Adrenal gland (tissue), 9 donors: ENCODE measurements at regions not wholly inside any gene's neighbourhood (a gene's known extent, or its start where the extent isn't known, plus 50 kb on each side); places are given as distances from the start of the nearest gene placed in this dataset.

Source experiments
- DNase-seq, 7 donors: peaks; one replicate each; pipeline ENCODE4 v3.0.0-alpha.2; 2019 to 2020
- H3K27ac ChIP-seq, 5 donors: fragments of 200-600 bp; sonication (generic) in 4 of 5; 1 replicate in 3 of 5; 2 replicates in 2 of 5; pipeline versions ENCODE4 v1.5.1 to v1.8.0; 2016 to 2020; ENCODE audit warnings: mild to moderate bottlenecking in 1 of 5
- H3K27me3 ChIP-seq: fragments of 200-600 bp; 2 replicates; pipeline ENCODE4 v1.8.0; 2021
- H3K36me3 ChIP-seq, 2 donors: fragments of 200-600 bp; replicated peaks in 1 of 2; 1 replicate in 1 of 2; 2 replicates in 1 of 2; pipeline versions ENCODE4 v1.5.1 to v1.8.0; 2018 to 2022
- H3K4me1 ChIP-seq, 2 donors: fragments of 200-600 bp; replicated peaks in 1 of 2; 1 replicate in 1 of 2; 2 replicates in 1 of 2; pipeline versions ENCODE4 v1.5.1 to v1.8.0; 2018 to 2021
- H3K4me3 ChIP-seq, 4 donors: fragments of 200-600 bp; sonication (generic) in 3 of 4; one replicate each; pipeline ENCODE4 v1.5.1; 2016 to 2018
- H3K9me3 ChIP-seq, 3 donors: fragments of 200-600 bp; sonication (generic) in 1 of 3; replicated peaks in 1 of 3; 1 replicate in 2 of 3; 2 replicates in 1 of 3; pipeline versions ENCODE4 v1.5.1 to v1.8.0; 2016 to 2021
- CTCF ChIP-seq, 6 experiments: fragments of 450-650 bp in 4 of 6; fragments of 200-600 bp in 2 of 6; sonication (generic) in 1 of 6; IDR thresholded peaks; 1 replicate in 5 of 6; 2 replicates in 1 of 6; pipeline versions ENCODE4 v1.5.1 to v1.8.0; 2016 to 2021; ENCODE audit warnings: antibody characterized with exemption in 6 of 6, mild to moderate bottlenecking in 2 of 6, moderate library complexity in 1 of 6
- POLR2A ChIP-seq, 2 donors: fragments of 450-650 bp; IDR thresholded peaks; one replicate each; pipeline ENCODE4 v1.6.1; 2017; ENCODE audit warnings: antibody characterized with exemption in 2 of 2, mild to moderate bottlenecking in 2 of 2, moderate library complexity in 1 of 2
- WGBS, 4 donors: extraction: QIAGEN DNeasy Blood & Tissue Kit in 2 of 4; methylation state at CpG; one replicate each; pipeline versions ENCODE4 v1.1.5 to v1.1.7; 2013 to 2017; 5-methylcytosine and 5-hydroxymethylcytosine counted together
- intact Hi-C, 2 donors: fragments of 100-400 bp; cut with DNase I; formaldehyde crosslinking; loops; one replicate each; pipeline versions ENCODE4 v1.14.1 to v1.15.0; 2022 to 2023
- microRNA-seq, 3 donors: library from miRNA; unstranded; fragments of <30 nt; microRNA quantifications; one replicate each; pipeline ENCODE4, GENCODE V29; 2017 to 2020
- small RNA-seq, 2 donors: library from RNA; depleted of rRNA; stranded (forward); fragments of <200 nt; gene quantifications; one replicate each; pipeline ENCODE3, GENCODE V24; 2016
- donor health status: healthy with polysubstance abuse.
- donor health status: Bipolar disorder and iron deficiency.
- donor health status: DM: yes; HTN: yes; CAD: no.
- donor health status: DM: no; HTN: no; CAD: no.
- donor health status: DM: no; HTN: no; CAD: no.

DNA sequence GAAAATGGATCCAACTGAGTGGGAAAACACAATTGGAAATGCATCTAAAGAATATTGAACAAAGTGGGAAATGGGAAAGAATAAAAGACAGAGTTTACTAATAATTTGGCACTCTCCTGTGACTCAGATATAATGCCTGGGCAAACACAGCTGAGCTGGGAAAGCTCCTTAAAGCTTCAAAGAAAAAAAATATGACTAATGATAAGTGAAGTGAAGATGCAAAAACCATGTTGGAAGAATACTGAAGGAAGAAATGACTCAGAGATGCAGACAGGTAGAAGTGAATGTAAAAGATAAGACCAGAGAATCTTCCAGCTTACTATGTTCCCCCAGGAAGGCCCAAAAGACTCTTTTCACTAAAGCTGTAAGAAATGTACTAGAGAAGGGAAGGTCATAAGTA is 62.4 kb upstream of the FOXG1 start:
- TF ChIP-seq POLR2A (IDR thresholded peaks at IDR 0.05) (no peak), CTCF (IDR thresholded peaks at IDR 0.05) (no peak)
- no peaks in the 10 kb centered on the region for H3K4me1 ChIP-seq
- no peaks in the 10 kb centered on the region for H3K36me3 ChIP-seq
- intact Hi-C loops: no loop called here
- no peaks in the 10 kb centered on the region for H3K9me3 ChIP-seq
- H3K4me3 ChIP-seq: no peak overlapping the region
- no peaks in the 10 kb centered on the region for H3K27me3 ChIP-seq
- no peak for DNase-seq
- H3K27ac ChIP-seq: no peak overlapping the region

GRCh38 chr14:28707814-28708213 is 58.8 kb upstream of the FOXG1 start:
- intact Hi-C loops: no loop called here
- TF ChIP-seq POLR2A (IDR thresholded peaks at IDR 0.05) (no peak), CTCF (IDR thresholded peaks at IDR 0.05) (no peak)
- Histone ChIP-seq H3K9me3 (no peaks in the 10 kb centered on the region), H3K27me3 (no peaks in the 10 kb centered on the region), H3K4me3 (no peak overlapping the region), H3K27ac (no peak overlapping the region), H3K36me3 (no peaks in the 10 kb centered on the region), H3K4me1 (no peaks in the 10 kb centered on the region)
- 57 to 67% (median 62%) methylated on average over 2 of the region's 2 CpGs for WGBS, 4 donors
- no peak for DNase-seq

GRCh38 chr14:28709571-28710305 is 56.8 kb upstream of the FOXG1 start:
- WGBS, 4 donors: 47 to 66% (median 56%) methylated on average over 2 of the region's 2 CpGs
- no peak for DNase-seq
- TF ChIP-seq POLR2A (IDR thresholded peaks at IDR 0.05) (no peak), CTCF (IDR thresholded peaks at IDR 0.05) (no peak)
- no peak overlapping the region for H3K4me3 ChIP-seq
- no peaks in the 10 kb centered on the region for H3K9me3 ChIP-seq
- H3K27ac ChIP-seq: no peak overlapping the region
- intact Hi-C loops: no loop called here
- H3K27me3 ChIP-seq: no peaks in the 10 kb centered on the region
- no peaks in the 10 kb centered on the region for H3K4me1 ChIP-seq
- no peaks in the 10 kb centered on the region for H3K36me3 ChIP-seq

Small RNAs in the stretch of these regions (microRNA-seq; reads per million reads assigned to microRNA genes)
- gene MIR3171 (0 reads per million in 3 donors), gene MIR4307 (0 reads per million in 3 donors)

Small RNAs in the stretch of these regions (small RNA-seq; reads per million reads assigned to genes)
- 0 reads per million in 2 donors for gene EIF4A1P12
- gene MIR3171: 0 reads per million in 2 donors
- 0 reads per million in 2 donors for gene MIR4307
